ENCODE measurements at regions not wholly inside any gene's neighbourhood (a gene's known extent, or its start where the extent isn't known, plus 50 kb on each side); places are given as distances from the start of the nearest gene placed in this dataset.

- 100% methylated on average over 2 of the region's 4 CpGs for whole genome bisulfite sequencing (ENCODE audit: insufficient coverage)
- peaks cover 6 to 17% (median 12%) of the 10 kb centered on the region in 4 experiments for H3K4me1 ChIP-seq (ENCODE audit: control extremely low read depth in 1 of 4, control insufficient read depth in 4 of 4, insufficient read depth in 4 of 4, low read length in 3 of 4)
- no peaks in the 10 kb centered on the region for H3K27me3 ChIP-seq (replicated peaks in 2 of 5; ENCODE audit: control insufficient read depth in 4 of 5, insufficient read depth in 5 of 5, low read length in 4 of 5)
- POLR2A ChIA-PET: no interaction called here
- DNase-seq: peak in 2 of 3 donors; percentile 28 to 44
- no peak overlapping the region for H3K27ac ChIP-seq (ENCODE audit: insufficient read depth in 1 of 2, low read depth in 1 of 2, low read length in 2 of 2, poor library complexity in 1 of 2, severe bottlenecking in 2 of 2)
- H3K36me3 ChIP-seq (ENCODE audit: control insufficient read depth in 4 of 4, insufficient read depth in 4 of 4, low read length in 3 of 4): no peaks in the 10 kb centered on the region
- CTCF ChIA-PET: interaction anchor here (1.3 to 1.7 kb wide), 3 partner anchors 12 to 18 kb away, joined by 3 to 8 read pairs (median 3); no protein-coding TSS in a partner anchor
- no peaks in the 10 kb centered on the region for H3K9me3 ChIP-seq (ENCODE audit: control extremely low read depth in 1 of 5, control insufficient read depth in 4 of 5, insufficient read depth in 2 of 5, low read depth in 1 of 5, low read length in 4 of 5)
- no peak overlapping the region for H3K4me3 ChIP-seq (ENCODE audit: control insufficient read depth in 1 of 7, extremely low read depth in 1 of 7, insufficient read depth in 4 of 7, low read depth in 2 of 7, low read length in 6 of 7)
These were observed 175.8 kb upstream of the PIEZO2 start for GRCh38 chr18:11324956-11325882.

- no peak for DNase-seq
- WGBS (ENCODE audit: insufficient coverage): 100% methylated on average over 1 of the region's 2 CpGs
- Histone ChIP-seq H3K4me1 (ENCODE audit: control extremely low read depth in 1 of 4, control insufficient read depth in 4 of 4, insufficient read depth in 4 of 4, low read length in 3 of 4) (peaks cover 6 to 17% (median 12%) of the 10 kb centered on the region in 4 experiments), H3K27me3 (replicated peaks in 2 of 5; ENCODE audit: control insufficient read depth in 4 of 5, insufficient read depth in 5 of 5, low read length in 4 of 5) (no peaks in the 10 kb centered on the region), H3K4me3 (ENCODE audit: control insufficient read depth in 1 of 7, extremely low read depth in 1 of 7, insufficient read depth in 4 of 7, low read depth in 2 of 7, low read length in 6 of 7) (no peak overlapping the region), H3K9me3 (ENCODE audit: control extremely low read depth in 1 of 5, control insufficient read depth in 4 of 5, insufficient read depth in 2 of 5, low read depth in 1 of 5, low read length in 4 of 5) (no peaks in the 10 kb centered on the region), H3K27ac (ENCODE audit: insufficient read depth in 1 of 2, low read depth in 1 of 2, low read length in 2 of 2, poor library complexity in 1 of 2, severe bottlenecking in 2 of 2) (no peak overlapping the region), H3K36me3 (ENCODE audit: control insufficient read depth in 4 of 4, insufficient read depth in 4 of 4, low read length in 3 of 4) (no peaks in the 10 kb centered on the region)
- ChIA-PET CTCF (interaction anchor here (1.3 to 1.7 kb wide), 3 partner anchors 11 to 17 kb away, joined by 3 to 8 read pairs (median 3); no protein-coding TSS in a partner anchor), POLR2A (no interaction called here)
These were observed 175.1 kb upstream of the PIEZO2 start for GRCh38 chr18:11324510-11324909.

- Histone ChIP-seq H3K9me3 (ENCODE audit: control extremely low read depth in 1 of 5, control insufficient read depth in 4 of 5, insufficient read depth in 2 of 5, low read depth in 1 of 5, low read length in 4 of 5) (no peaks in the 10 kb centered on the region), H3K4me3 (ENCODE audit: control insufficient read depth in 1 of 7, extremely low read depth in 1 of 7, insufficient read depth in 4 of 7, low read depth in 2 of 7, low read length in 6 of 7) (no peak overlapping the region), H3K4me1 (ENCODE audit: control extremely low read depth in 1 of 4, control insufficient read depth in 4 of 4, insufficient read depth in 4 of 4, low read length in 3 of 4) (peaks cover 6 to 17% (median 12%) of the 10 kb centered on the region in 4 experiments), H3K27me3 (replicated peaks in 2 of 5; ENCODE audit: control insufficient read depth in 4 of 5, insufficient read depth in 5 of 5, low read length in 4 of 5) (no peaks in the 10 kb centered on the region), H3K36me3 (ENCODE audit: control insufficient read depth in 4 of 4, insufficient read depth in 4 of 4, low read length in 3 of 4) (no peaks in the 10 kb centered on the region), H3K27ac (ENCODE audit: insufficient read depth in 1 of 2, low read depth in 1 of 2, low read length in 2 of 2, poor library complexity in 1 of 2, severe bottlenecking in 2 of 2) (no peak overlapping the region)
- POLR2A ChIA-PET: no interaction called here
- DNase-seq: peak in 1 of 3 donors; percentile 12
- WGBS (ENCODE audit: insufficient coverage): 96% methylated on average over 10 of the region's 11 CpGs
- CTCF ChIA-PET: interaction anchor here (1.5 to 1.7 kb wide), 2 partner anchors 12 to 16 kb away, joined by 3 to 8 read pairs; no protein-coding TSS in a partner anchor
These were observed 174.0 kb upstream of the PIEZO2 start for GRCh38 chr18:11323359-11323819.

GRCh38 chr18:11322716-11323115 is 173.3 kb upstream of the PIEZO2 start:
- Histone ChIP-seq H3K9me3 (ENCODE audit: control extremely low read depth in 1 of 5, control insufficient read depth in 4 of 5, insufficient read depth in 2 of 5, low read depth in 1 of 5, low read length in 4 of 5) (no peaks in the 10 kb centered on the region), H3K27ac (ENCODE audit: insufficient read depth in 1 of 2, low read depth in 1 of 2, low read length in 2 of 2, poor library complexity in 1 of 2, severe bottlenecking in 2 of 2) (no peak overlapping the region), H3K36me3 (ENCODE audit: control insufficient read depth in 4 of 4, insufficient read depth in 4 of 4, low read length in 3 of 4) (no peaks in the 10 kb centered on the region), H3K4me1 (ENCODE audit: control extremely low read depth in 1 of 4, control insufficient read depth in 4 of 4, insufficient read depth in 4 of 4, low read length in 3 of 4) (peaks cover 6 to 17% (median 12%) of the 10 kb centered on the region in 4 experiments), H3K4me3 (ENCODE audit: control insufficient read depth in 1 of 7, extremely low read depth in 1 of 7, insufficient read depth in 4 of 7, low read depth in 2 of 7, low read length in 6 of 7) (no peak overlapping the region), H3K27me3 (replicated peaks in 2 of 5; ENCODE audit: control insufficient read depth in 4 of 5, insufficient read depth in 5 of 5, low read length in 4 of 5) (no peaks in the 10 kb centered on the region)
- ChIA-PET POLR2A (no interaction called here), CTCF (no interaction called here)
- DNase-seq: peak in 2 of 3 donors; percentile 2 to 4
- WGBS (ENCODE audit: insufficient coverage): 58% methylated on average over 2 of the region's 7 CpGs

GRCh38 chr18:11322006-11322405 is 172.6 kb upstream of the PIEZO2 start:
- Histone ChIP-seq H3K4me3 (ENCODE audit: control insufficient read depth in 1 of 7, extremely low read depth in 1 of 7, insufficient read depth in 4 of 7, low read depth in 2 of 7, low read length in 6 of 7) (no peak overlapping the region), H3K36me3 (ENCODE audit: control insufficient read depth in 4 of 4, insufficient read depth in 4 of 4, low read length in 3 of 4) (no peaks in the 10 kb centered on the region), H3K27ac (ENCODE audit: insufficient read depth in 1 of 2, low read depth in 1 of 2, low read length in 2 of 2, poor library complexity in 1 of 2, severe bottlenecking in 2 of 2) (no peak overlapping the region), H3K9me3 (ENCODE audit: control extremely low read depth in 1 of 5, control insufficient read depth in 4 of 5, insufficient read depth in 2 of 5, low read depth in 1 of 5, low read length in 4 of 5) (no peaks in the 10 kb centered on the region), H3K27me3 (replicated peaks in 2 of 5; ENCODE audit: control insufficient read depth in 4 of 5, insufficient read depth in 5 of 5, low read length in 4 of 5) (no peaks in the 10 kb centered on the region), H3K4me1 (ENCODE audit: control extremely low read depth in 1 of 4, control insufficient read depth in 4 of 4, insufficient read depth in 4 of 4, low read length in 3 of 4) (peaks cover 6 to 17% (median 12%) of the 10 kb centered on the region in 4 experiments)
- WGBS (ENCODE audit: insufficient coverage): no CpG with 5 or more reads among the region's 4 CpGs
- ChIA-PET POLR2A (no interaction called here), CTCF (interaction anchor here (1.1 kb wide), 1 partner anchor 12 kb away, joined by 3 read pairs; no protein-coding TSS in a partner anchor)
- DNase-seq: no peak

GRCh38 chr18:11320986-11321385 is 171.6 kb upstream of the PIEZO2 start:
- Histone ChIP-seq H3K27me3 (replicated peaks in 2 of 5; ENCODE audit: control insufficient read depth in 4 of 5, insufficient read depth in 5 of 5, low read length in 4 of 5) (no peaks in the 10 kb centered on the region), H3K4me3 (ENCODE audit: control insufficient read depth in 1 of 7, extremely low read depth in 1 of 7, insufficient read depth in 4 of 7, low read depth in 2 of 7, low read length in 6 of 7) (no peak overlapping the region), H3K27ac (ENCODE audit: insufficient read depth in 1 of 2, low read depth in 1 of 2, low read length in 2 of 2, poor library complexity in 1 of 2, severe bottlenecking in 2 of 2) (no peak overlapping the region), H3K4me1 (ENCODE audit: control extremely low read depth in 1 of 4, control insufficient read depth in 4 of 4, insufficient read depth in 4 of 4, low read length in 3 of 4) (peaks cover 6 to 17% (median 12%) of the 10 kb centered on the region in 4 experiments), H3K36me3 (ENCODE audit: control insufficient read depth in 4 of 4, insufficient read depth in 4 of 4, low read length in 3 of 4) (no peaks in the 10 kb centered on the region), H3K9me3 (ENCODE audit: control extremely low read depth in 1 of 5, control insufficient read depth in 4 of 5, insufficient read depth in 2 of 5, low read depth in 1 of 5, low read length in 4 of 5) (no peaks in the 10 kb centered on the region)
- POLR2A ChIA-PET: no interaction called here
- DNase-seq: peak in 2 of 3 donors; percentile 54 to 64
- CTCF ChIA-PET: interaction anchor here (0.9 to 1.0 kb wide), 2 partner anchors 9 to 10 kb away, joined by 3 to 4 read pairs; no protein-coding TSS in a partner anchor
- WGBS (ENCODE audit: insufficient coverage): 0% methylated on average over 3 of the region's 11 CpGs

- CTCF ChIA-PET: interaction anchor here (0.8 to 1.0 kb wide), 2 partner anchors 82 to 202 kb away, joined by 3 read pairs; no protein-coding TSS in a partner anchor
- DNase-seq: no peak
- H3K36me3 ChIP-seq (ENCODE audit: control insufficient read depth in 4 of 4, insufficient read depth in 4 of 4, low read length in 3 of 4): no peaks in the 10 kb centered on the region
- H3K9me3 ChIP-seq (ENCODE audit: control extremely low read depth in 1 of 5, control insufficient read depth in 4 of 5, insufficient read depth in 2 of 5, low read depth in 1 of 5, low read length in 4 of 5): no peaks in the 10 kb centered on the region
- H3K27me3 ChIP-seq (replicated peaks in 2 of 5; ENCODE audit: control insufficient read depth in 4 of 5, insufficient read depth in 5 of 5, low read length in 4 of 5): no peaks in the 10 kb centered on the region
- H3K4me3 ChIP-seq (ENCODE audit: control insufficient read depth in 1 of 7, extremely low read depth in 1 of 7, insufficient read depth in 4 of 7, low read depth in 2 of 7, low read length in 6 of 7): no peak overlapping the region
- H3K27ac ChIP-seq (ENCODE audit: insufficient read depth in 1 of 2, low read depth in 1 of 2, low read length in 2 of 2, poor library complexity in 1 of 2, severe bottlenecking in 2 of 2): no peak overlapping the region
- POLR2A ChIA-PET: no interaction called here
- peaks cover 4 to 13% (median 10%) of the 10 kb centered on the region in 4 experiments for H3K4me1 ChIP-seq (ENCODE audit: control extremely low read depth in 1 of 4, control insufficient read depth in 4 of 4, insufficient read depth in 4 of 4, low read length in 3 of 4)
These were observed 167.2 kb upstream of the PIEZO2 start for GRCh38 chr18:11316546-11316945.
